OCI-M1 (cell line): ENCODE measurements at regions not wholly inside any gene's neighbourhood (a gene's known extent, or its start where the extent isn't known, plus 50 kb on each side); places are given as distances from the start of the nearest gene placed in this dataset.

Experiments used
- DNase-seq: peaks from one replicate; lab custom pipeline; 2025; lab: John Stamatoyannopoulos, UW

DNA sequence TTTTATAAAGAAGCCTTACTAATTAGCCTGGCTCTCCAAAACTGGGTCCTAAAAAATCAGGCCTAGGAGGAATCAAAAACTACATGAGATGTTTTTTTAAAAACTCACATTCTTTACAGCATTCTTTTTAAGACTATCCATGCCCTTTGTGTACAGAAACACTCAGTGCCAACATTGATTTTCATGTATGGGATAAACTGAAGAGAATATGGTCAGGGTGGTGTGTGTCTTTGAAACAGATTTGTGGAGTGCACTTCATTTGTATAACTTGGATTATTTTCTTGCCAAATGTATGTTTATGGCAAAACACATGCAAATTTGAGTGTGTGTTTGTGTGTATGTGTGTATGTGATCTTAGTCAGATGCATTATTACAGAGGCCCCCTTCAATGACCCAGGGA, 283.6 kb upstream of the ATP5MC3 start:
- no peak for DNase-seq

DNA sequence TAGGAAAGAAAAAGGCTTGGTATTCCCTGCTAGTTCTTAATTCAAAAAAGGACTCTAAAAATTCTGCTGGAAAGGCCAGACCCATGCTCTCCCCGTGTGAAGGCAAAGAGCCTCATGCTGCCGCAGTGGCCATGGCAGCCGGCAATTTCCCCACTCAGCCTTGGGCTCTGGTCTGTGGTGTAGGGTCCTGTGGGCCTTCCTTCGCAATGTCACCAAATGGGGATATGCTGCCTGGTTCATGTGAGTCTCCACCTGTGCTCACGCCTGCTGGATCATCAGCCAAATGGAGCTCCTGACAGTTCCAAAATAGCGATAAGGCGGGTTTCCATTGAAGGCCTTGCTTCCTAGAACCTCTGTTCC, 282.8 kb upstream of the ATP5MC3 start:
- DNase-seq, result no peak

GRCh38 chr2:175463589-175464310, 282.2 kb upstream of the ATP5MC3 start:
- DNase-seq, result no peak

DNA sequence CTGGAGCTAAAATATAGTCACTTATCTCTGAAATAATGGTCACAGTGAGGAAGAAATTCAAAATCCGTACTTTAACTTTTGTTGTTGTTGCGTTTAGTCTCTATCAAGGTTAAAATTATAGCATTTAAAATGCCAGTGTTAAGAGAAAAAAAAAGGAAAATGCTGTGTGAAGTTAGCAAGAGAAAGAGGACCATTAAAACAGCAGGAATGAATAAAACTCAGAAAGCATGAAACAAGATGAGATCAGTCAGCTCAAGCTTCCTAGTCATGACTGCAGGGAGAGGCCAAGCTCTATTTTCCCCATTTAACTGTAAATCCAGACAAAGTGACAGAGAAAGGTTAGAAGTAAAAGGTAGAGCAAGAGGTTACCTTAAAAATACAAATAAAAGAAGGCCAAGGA, 281.7 kb upstream of the ATP5MC3 start:
- no peak for DNase-seq

GRCh38 chr2:175462246-175462645, 280.7 kb upstream of the ATP5MC3 start:
- DNase-seq, result no peak

GRCh38 chr2:175461839-175462238, 280.3 kb upstream of the ATP5MC3 start:
- no peak for DNase-seq

GRCh38 chr2:175457895-175458448, 276.5 kb upstream of the ATP5MC3 start:
- DNase-seq, result no peak

- DNase-seq, result no peak
Observed at GRCh38 chr2:175454953-175455389, 273.5 kb upstream of the ATP5MC3 start.

DNA sequence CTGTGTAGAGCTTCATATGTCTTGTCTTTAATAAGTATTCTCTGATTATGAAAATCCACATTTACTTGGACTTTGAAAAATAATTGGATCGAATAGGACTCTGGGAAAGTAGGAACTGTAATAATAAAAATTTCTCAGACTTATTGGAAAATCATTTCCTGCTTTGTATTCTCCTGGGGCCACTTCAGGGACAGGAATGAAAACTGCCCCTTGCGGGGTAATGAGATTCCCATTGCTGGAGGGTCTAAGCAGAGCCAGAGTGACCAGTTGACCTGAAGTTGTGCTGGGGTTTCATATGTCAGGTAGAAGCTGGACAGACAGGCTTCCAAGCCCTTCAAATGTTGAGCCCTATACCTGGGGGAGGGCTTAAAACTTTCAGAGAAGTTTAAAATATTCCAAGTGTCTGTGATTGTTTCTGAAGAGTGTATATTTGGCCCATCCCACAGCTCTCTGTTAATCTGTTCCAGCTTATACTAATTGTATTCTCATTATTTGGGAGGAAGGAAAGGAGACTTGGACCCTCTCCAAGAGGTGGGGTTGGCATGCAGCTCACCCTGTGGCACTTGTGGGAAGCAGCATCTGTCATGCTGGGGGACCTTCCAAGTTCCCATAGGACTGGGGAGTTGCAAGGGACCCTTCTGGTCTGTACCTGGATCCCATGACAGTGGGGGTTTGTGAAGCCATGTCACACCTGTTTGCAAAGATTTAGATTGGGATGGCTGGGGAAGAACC, 268.7 kb upstream of the ATP5MC3 start:
- no peak for DNase-seq

DNA sequence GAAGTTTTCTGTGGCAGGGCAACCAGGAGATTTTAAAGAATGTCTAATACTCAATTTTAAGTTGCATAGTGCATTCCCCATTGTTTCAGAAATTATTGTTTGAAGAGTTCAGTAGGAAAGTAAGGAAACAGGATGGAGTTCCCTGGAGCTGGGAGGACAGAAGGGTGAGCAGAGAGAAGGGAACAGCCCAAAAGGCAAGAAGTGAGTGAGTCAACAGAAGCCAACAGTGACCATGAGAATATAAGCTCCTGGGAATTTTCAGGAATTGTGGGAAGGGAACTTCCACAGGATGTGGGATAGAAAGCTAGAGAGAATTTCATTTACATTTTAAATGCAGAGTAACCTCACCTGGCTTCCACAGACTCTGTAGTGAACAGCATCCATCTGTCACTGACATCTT, 268.1 kb upstream of the ATP5MC3 start:
- DNase-seq, result no peak

GRCh38 chr2:175446201-175446600, 264.7 kb upstream of the ATP5MC3 start:
- DNase-seq, result no peak

- peak; percentile 30 for DNase-seq
Observed at GRCh38 chr2:175445281-175445680, 263.8 kb upstream of the ATP5MC3 start.

DNA sequence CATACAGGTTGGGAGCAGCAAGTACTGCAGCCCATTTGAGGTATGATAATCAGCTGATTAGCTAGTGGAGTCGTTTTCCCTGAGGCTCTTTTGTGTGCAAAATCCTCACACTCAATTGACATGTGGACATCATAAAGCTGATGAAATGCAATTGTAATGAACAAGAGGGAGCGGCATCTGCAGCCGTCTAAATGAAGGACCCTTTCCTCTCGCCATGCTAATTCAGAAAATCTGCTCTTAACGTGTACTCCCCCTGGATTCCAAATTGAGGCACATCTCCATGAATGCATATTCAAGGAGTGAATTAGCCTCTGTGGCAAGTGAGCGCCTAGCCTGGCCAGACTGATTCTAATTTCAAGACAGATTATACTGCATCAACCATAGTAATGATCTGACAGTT, 260.9 kb upstream of the ATP5MC3 start:
- DNase-seq, result peak; percentile 17

DNA sequence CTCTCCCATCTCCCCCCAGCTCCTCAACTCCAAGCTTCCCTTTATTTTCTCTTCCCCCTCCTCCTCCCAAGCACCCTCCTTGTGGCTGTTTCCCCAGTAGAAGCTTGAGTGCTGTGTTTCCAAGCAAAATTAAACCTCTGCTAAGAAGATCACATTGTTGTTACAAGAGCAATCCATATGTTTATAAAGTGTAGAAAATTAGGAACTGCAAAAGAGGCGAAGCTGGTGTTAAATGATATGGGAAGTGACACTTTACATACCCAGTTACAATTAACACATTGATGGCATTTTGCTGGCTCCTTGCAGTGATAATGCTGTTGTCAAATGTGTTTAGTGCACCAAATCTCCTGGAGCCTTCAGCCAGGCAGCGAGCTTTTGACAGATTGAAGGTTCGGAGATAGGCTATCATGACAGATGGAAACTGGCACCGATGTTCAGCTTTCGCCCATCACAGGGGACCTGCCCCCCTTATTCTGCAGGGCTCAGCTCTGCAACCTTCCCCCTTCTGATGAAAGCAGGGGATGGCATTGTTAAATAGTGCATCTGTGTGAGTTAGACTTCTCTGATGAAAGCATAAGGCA, 259.8 kb upstream of the ATP5MC3 start:
- DNase-seq, result no peak

DNA sequence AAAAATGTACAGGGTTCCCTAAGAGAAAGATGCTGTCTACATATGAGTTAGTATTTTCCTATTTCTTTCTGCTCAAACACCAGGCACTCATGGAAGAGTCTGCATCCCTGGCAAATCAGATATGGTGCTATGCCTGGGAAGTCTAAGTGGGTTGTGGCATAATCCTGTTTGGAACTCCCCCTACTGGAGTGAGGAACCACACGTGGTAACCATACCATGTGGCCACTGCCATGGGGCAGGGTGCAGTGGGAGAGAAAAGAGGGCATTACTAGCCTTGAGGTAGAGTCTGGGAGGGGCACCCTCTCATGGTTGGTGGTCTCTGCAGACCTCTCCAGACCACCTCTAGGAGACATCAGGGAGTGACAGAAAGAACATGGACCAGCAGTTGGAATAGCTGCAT, 257.9 kb upstream of the ATP5MC3 start:
- DNase-seq, result no peak

- DNase-seq, result no peak
Observed at GRCh38 chr2:175437167-175437566, 255.7 kb upstream of the ATP5MC3 start.

- no peak for DNase-seq
Observed at GRCh38 chr2:175436076-175436475, 254.6 kb upstream of the ATP5MC3 start.

DNA sequence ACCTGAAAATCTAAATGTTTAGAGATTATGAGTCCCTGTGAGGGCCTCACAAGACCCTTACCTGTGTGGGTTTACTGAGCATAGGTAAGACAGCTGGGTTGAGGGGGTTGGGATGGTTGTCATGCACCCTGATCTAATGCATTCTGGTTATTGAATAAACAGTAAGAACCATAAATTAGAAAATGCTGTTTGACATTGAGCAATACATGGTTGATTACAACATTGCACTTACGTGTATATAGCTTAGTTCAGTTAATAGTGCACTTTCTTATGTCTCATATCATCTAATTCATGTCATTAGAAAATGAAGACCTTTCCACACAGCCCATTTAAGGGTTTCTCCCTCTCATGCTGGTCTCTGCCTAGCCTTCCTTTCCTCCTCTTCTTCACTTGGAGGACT, 253.5 kb upstream of the ATP5MC3 start:
- no peak for DNase-seq

DNA sequence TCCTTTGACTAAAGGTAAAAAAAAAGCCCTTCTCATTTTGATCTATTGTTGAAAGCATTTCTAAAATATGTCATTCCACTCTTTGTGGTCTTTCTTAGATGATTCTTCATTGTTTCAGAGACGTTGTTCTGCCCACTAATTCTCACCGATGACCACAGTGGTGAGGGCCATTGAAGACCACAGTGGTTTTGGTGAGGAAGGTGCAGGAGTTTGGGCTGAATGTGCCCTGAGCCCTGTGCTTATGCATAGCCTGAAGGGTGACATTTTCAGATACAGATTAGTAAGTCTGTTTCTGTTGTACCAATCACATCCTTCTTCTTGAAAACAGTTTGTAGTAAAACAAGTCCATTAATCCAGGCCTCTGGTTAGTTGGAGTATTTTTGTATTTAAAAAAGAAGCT, 251.3 kb upstream of the ATP5MC3 start:
- DNase-seq, result no peak

DNA sequence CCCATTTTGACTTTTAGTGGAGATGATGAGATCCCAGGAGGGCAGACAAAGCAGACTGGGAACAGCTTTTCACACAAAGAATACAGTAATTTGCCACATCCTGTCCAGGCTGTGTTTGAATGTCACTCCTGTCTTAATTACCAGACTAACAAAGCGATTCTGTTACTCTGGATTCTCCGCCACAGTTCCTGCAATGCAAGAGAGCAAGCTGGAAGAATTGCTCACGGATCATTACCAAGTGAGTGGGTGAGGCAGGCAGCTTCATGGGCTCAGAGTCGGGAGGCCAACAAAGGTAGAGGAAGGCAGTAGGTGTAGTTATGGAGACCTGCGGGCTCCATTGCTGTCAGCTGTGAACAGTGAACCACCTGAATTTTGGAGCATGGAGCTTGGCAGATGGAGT, 250.5 kb upstream of the ATP5MC3 start:
- no peak for DNase-seq

GRCh38 chr2:175431101-175431946, 249.8 kb upstream of the ATP5MC3 start:
- DNase-seq, result no peak

GRCh38 chr2:175430236-175430635, 248.7 kb upstream of the ATP5MC3 start:
- no peak for DNase-seq
